ENCODE measurements at regions not wholly inside any gene's neighbourhood (a gene's known extent, or its start where the extent isn't known, plus 50 kb on each side); places are given as distances from the start of the nearest gene placed in this dataset.

DNA sequence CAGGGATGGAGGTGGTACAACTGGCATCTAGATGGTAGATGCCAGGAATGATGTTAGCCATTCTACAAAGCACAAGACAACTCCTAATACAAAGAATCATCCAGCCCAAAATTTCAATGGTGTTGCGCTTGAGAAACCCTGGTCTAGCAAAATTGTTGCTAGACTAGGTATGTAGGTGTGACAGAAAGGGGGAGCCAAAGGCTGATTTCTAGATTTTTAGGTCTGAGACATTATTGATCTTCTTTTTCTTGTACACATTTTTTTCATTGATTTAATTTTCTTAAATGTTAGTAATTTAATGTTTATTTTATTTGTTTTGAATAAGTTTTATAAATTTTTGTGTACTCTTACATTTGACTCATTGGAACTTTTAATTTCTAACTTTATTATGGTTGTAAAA lies 216.4 kb downstream of the FSIP2 start:
- TF ChIP-seq, protein P1, sequence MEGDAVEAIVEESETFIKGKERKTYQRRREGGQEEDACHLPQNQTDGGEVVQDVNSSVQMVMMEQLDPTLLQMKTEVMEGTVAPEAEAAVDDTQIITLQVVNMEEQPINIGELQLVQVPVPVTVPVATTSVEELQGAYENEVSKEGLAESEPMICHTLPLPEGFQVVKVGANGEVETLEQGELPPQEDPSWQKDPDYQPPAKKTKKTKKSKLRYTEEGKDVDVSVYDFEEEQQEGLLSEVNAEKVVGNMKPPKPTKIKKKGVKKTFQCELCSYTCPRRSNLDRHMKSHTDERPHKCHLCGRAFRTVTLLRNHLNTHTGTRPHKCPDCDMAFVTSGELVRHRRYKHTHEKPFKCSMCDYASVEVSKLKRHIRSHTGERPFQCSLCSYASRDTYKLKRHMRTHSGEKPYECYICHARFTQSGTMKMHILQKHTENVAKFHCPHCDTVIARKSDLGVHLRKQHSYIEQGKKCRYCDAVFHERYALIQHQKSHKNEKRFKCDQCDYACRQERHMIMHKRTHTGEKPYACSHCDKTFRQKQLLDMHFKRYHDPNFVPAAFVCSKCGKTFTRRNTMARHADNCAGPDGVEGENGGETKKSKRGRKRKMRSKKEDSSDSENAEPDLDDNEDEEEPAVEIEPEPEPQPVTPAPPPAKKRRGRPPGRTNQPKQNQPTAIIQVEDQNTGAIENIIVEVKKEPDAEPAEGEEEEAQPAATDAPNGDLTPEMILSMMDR (IDR thresholded peaks at IDR 0.05), result no peak
- TF ChIP-seq POLR2A (IDR thresholded peaks at IDR 0.05), result no peak

All from body of pancreas (tissue), 4 donors.